Loucy (cell line): ENCODE measurements at regions not wholly inside any gene's neighbourhood (a gene's known extent, or its start where the extent isn't known, plus 50 kb on each side); places are given as distances from the start of the nearest gene placed in this dataset.

Source experiments
- CTCF ChIP-seq: fragments of 200-600 bp; sonication (generic); conservative IDR thresholded peaks from 2 replicates; pipeline ENCODE4 v1.5.1; 2014; ENCODE audit warnings: mild to moderate bottlenecking, antibody characterized with exemption, low read length
- EZH2phosphoT487 ChIP-seq: fragments of 200-600 bp; IDR thresholded peaks from 2 replicates; pipeline ENCODE4 v1.6.1; 2018; ENCODE audit warnings: antibody characterized with exemption, mild to moderate bottlenecking, moderate library complexity, borderline replicate concordance

GRCh38 chr10:3897156-3897555 is 112.1 kb upstream of the KLF6 start:
- TF ChIP-seq CTCF (no peak), EZH2phosphoT487 (no peak)
